DND-41 (cell line): ENCODE measurements at regions not wholly inside any gene's neighbourhood (a gene's known extent, or its start where the extent isn't known, plus 50 kb on each side); places are given as distances from the start of the nearest gene placed in this dataset.

Source experiments
- ATAC-seq: fragments of 200-7000 bp; cut with Tn5 transposase; 3 replicates; pipeline ENCODE4 v1.9.1; 2021; ENCODE audit warnings: low read depth; ENCODE audit not compliant: insufficient read depth
- DNase-seq: peaks from one replicate; pipeline ENCODE4 v3.0.0-alpha.2; 2020
- H2AFZ ChIP-seq: 2 replicates; pipeline ENCODE4 v1.6.0; 2012; ENCODE audit warnings: low read depth, low read length
- H3K27ac ChIP-seq: 2 replicates; pipeline ENCODE4 v1.5.1; 2012; ENCODE audit warnings: low read length, inconsistent platforms
- H3K27me3 ChIP-seq: fragments of 200-600 bp; sonication (generic); 2 replicates; pipeline ENCODE4 v1.6.0; 2012; ENCODE audit warnings: low read length, mild to moderate bottlenecking, inconsistent platforms; ENCODE audit not compliant: insufficient read depth, poor library complexity
- H3K36me3 ChIP-seq: 2 replicates; pipeline ENCODE4 v1.5.1; 2012; ENCODE audit warnings: low read length, inconsistent platforms; ENCODE audit not compliant: insufficient read depth
- H3K4me1 ChIP-seq: 2 replicates; pipeline ENCODE4 v1.5.1; 2012; ENCODE audit warnings: mild to moderate bottlenecking, low read length; ENCODE audit not compliant: insufficient read depth
- H3K4me2 ChIP-seq: 2 replicates; pipeline ENCODE4 v1.6.0; 2012; ENCODE audit warnings: mild to moderate bottlenecking, moderate library complexity, low read length, inconsistent platforms; ENCODE audit not compliant: insufficient read depth
- H3K4me3 ChIP-seq, 2 experiments: fragments of 200-600 bp in 1 of 2; shearing (Covaris generic) in 1 of 2; 2 replicates each; pipeline ENCODE4 v1.5.1; 2012 to 2016; ENCODE audit warnings: inconsistent platforms in 2 of 2, low read length in 2 of 2, mild to moderate bottlenecking in 2 of 2, low read depth in 1 of 2, moderate library complexity in 1 of 2
- H3K79me2 ChIP-seq: 2 replicates; pipeline ENCODE4 v1.6.0; 2012; ENCODE audit warnings: low read length, inconsistent platforms; ENCODE audit not compliant: insufficient read depth
- H3K9ac ChIP-seq: 2 replicates; pipeline ENCODE4 v1.6.0; 2012; ENCODE audit warnings: low read depth, mild to moderate bottlenecking, inconsistent platforms, low read length, moderate library complexity
- H3K9me3 ChIP-seq: 2 replicates; pipeline ENCODE4 v1.5.1; 2012; ENCODE audit warnings: low read length, moderate library complexity, mild to moderate bottlenecking, inconsistent platforms; ENCODE audit not compliant: insufficient read depth, severe bottlenecking
- H4K20me1 ChIP-seq: 2 replicates; pipeline ENCODE4 v1.6.0; 2012; ENCODE audit warnings: low read length; ENCODE audit not compliant: insufficient read depth
- CTCF ChIP-seq: IDR thresholded peaks from 2 replicates; pipeline ENCODE4 v1.5.1; 2012; ENCODE audit warnings: borderline replicate concordance, low read length, moderate library complexity, mild to moderate bottlenecking; ENCODE audit not compliant: poor library complexity, severe bottlenecking; ENCODE audit errors: extremely low read depth
- EZH2 ChIP-seq: IDR thresholded peaks from 3 replicates; pipeline ENCODE4 v1.6.1; 2012; ENCODE audit warnings: borderline replicate concordance, low read depth, mild to moderate bottlenecking, moderate library complexity, low read length, inconsistent platforms; ENCODE audit not compliant: severe bottlenecking

DNA sequence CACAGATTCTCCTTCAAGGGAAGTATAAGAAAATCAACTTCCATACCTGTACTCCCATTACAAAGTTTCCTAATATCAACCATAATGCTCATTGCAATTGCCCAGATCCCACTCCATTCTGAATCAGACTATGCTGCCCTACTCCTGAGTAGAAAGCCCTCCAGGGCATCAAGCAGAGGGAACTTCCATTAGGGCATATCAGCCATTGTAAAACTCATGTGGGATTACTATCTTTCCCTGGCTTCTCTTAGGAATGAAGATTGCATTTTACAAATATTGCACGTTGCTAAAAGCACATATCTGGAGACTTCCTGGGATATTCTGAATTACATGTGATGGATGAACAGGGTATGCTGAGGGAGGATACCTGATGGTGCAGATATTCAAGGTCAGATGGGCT, 263.2 kb downstream of the FOXA2 start:
- Histone ChIP-seq H3K4me3 (no peak overlapping the region), H4K20me1 (no peaks in the 10 kb centered on the region), H3K9ac (no peak overlapping the region), H3K9me3 (no peaks in the 10 kb centered on the region), H3K27ac (no peak overlapping the region), H3K36me3 (no peaks in the 10 kb centered on the region), H3K4me2 (no peak overlapping the region), H3K27me3 (peaks cover 8% of the 10 kb centered on the region), H3K79me2 (no peaks in the 10 kb centered on the region), H3K4me1 (no peaks in the 10 kb centered on the region), H2AFZ (no peak overlapping the region)
- ATAC-seq: no peak
- DNase-seq: no peak
- no peak for TF ChIP-seq CTCF
- TF ChIP-seq EZH2: no peak

GRCh38 chr20:22320245-22320915, 264.0 kb downstream of the FOXA2 start:
- Histone ChIP-seq H4K20me1 (no peaks in the 10 kb centered on the region), H3K4me1 (peaks cover 6% of the 10 kb centered on the region), H3K9me3 (no peaks in the 10 kb centered on the region), H3K9ac (no peak overlapping the region), H3K27ac (no peak overlapping the region), H3K27me3 (peaks cover 8% of the 10 kb centered on the region), H3K4me2 (no peak overlapping the region), H3K4me3 (no peak overlapping the region), H2AFZ (no peak overlapping the region), H3K79me2 (no peaks in the 10 kb centered on the region), H3K36me3 (no peaks in the 10 kb centered on the region)
- TF ChIP-seq EZH2 (no peak), CTCF (no peak)
- DNase-seq (no peak), ATAC-seq (no peak)

- peak; percentile 10 for DNase-seq
- H3K27ac ChIP-seq: no peak overlapping the region
These were observed 268.6 kb downstream of the FOXA2 start for GRCh38 chr20:22315771-22316170.

More at GRCh38 chr20:22315771-22316170, 268.6 kb downstream of the FOXA2 start:
- Histone ChIP-seq H3K9ac (no peak overlapping the region), H3K79me2 (no peaks in the 10 kb centered on the region), H3K9me3 (no peaks in the 10 kb centered on the region), H3K4me3 (no peak overlapping the region), H4K20me1 (no peaks in the 10 kb centered on the region), H3K36me3 (no peaks in the 10 kb centered on the region), H3K4me1 (peaks cover 23% of the 10 kb centered on the region), H3K4me2 (no peak overlapping the region), H3K27me3 (no peaks in the 10 kb centered on the region), H2AFZ (no peak overlapping the region; the same call in 1 of the 2 replicates)
- ATAC-seq: no peak
- no peak for TF ChIP-seq CTCF
- TF ChIP-seq EZH2: no peak
